C4-2B (cell line): ENCODE measurements at regions not wholly inside any gene's neighbourhood (a gene's known extent, or its start where the extent isn't known, plus 50 kb on each side); places are given as distances from the start of the nearest gene placed in this dataset.

Experiments
- CTCF ChIP-seq: fragments of 450-650 bp; conservative IDR thresholded peaks from 2 replicates; pipeline ENCODE4 v1.5.1; 2017; ENCODE audit warnings: mild to moderate bottlenecking
- ZFX ChIP-seq: fragments of 450-650 bp; IDR thresholded peaks from 2 replicates; pipeline ENCODE4 v1.6.1; 2017

DNA sequence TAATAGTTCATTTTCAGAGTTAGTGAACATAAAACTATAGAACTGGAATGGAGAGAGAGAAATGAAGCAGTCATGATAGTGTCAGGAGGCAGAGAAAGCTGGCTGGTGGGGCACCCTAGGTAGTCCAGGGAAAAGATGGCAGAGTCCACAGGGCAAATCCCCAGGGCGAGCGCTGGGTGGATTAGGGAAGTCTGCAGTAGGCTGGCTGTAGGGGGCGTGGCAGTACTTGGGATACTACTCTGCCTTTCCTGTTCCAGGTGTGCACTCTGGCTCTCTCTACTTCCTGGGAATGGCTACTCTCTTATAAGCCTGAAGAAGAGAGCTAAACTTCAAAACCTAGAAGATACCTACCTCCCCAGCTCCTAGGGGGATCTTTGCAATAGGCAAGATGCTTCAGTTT is 232.9 kb upstream of the SLC10A2 start:
- peak; percentile 34 for TF ChIP-seq CTCF
- TF ChIP-seq ZFX: no peak
